Prostate gland (tissue), 2 donors: ENCODE measurements at regions not wholly inside any gene's neighbourhood (a gene's known extent, or its start where the extent isn't known, plus 50 kb on each side); places are given as distances from the start of the nearest gene placed in this dataset.

ENCODE experiments used
- DNase-seq: peaks from one replicate; pipeline ENCODE4 v3.0.0-alpha.2; 2019; ENCODE audit warnings: low spot score
- H3K27ac ChIP-seq, 2 donors: fragments of 200-600 bp; sonication (generic); 2 replicates each; pipeline ENCODE4 v1.5.1; 2017 to 2019
- H3K27me3 ChIP-seq: fragments of 200-600 bp; sonication (generic); replicated peaks from 2 replicates; pipeline ENCODE4 v1.5.1; 2019; ENCODE audit not compliant: insufficient read depth
- H3K36me3 ChIP-seq, 2 donors: fragments of 200-600 bp; sonication (generic); 1 replicate in 1 of 2; 2 replicates in 1 of 2; pipeline versions ENCODE4 v1.5.1 to v1.8.1; 2017 to 2019
- H3K4me1 ChIP-seq: fragments of 200-600 bp; sonication (generic); replicated peaks from 2 replicates; pipeline ENCODE4 v1.5.1; 2019
- H3K4me3 ChIP-seq, 2 donors: fragments of 200-600 bp; sonication (generic); 2 replicates each; pipeline ENCODE4 v1.5.1; 2017 to 2019
- H3K9me3 ChIP-seq: fragments of 200-600 bp; sonication (generic); 2 replicates; pipeline ENCODE4 v1.5.1; 2017
- POLR2A ChIP-seq: fragments of 450-650 bp; IDR thresholded peaks from one replicate; pipeline ENCODE4 v1.6.1; 2016; ENCODE audit warnings: antibody characterized with exemption, mild to moderate bottlenecking
- POLR2AphosphoS5 ChIP-seq: sonication (generic); formaldehyde crosslinking; IDR thresholded peaks from one replicate; pipeline ENCODE4 v1.6.1; 2017; ENCODE audit warnings: antibody characterized with exemption
- WGBS: methylation state at CpG from one replicate; pipeline ENCODE4 v1.1.5; 2018; 5-methylcytosine and 5-hydroxymethylcytosine counted together
- intact Hi-C: fragments of 100-400 bp; cut with DNase I; formaldehyde crosslinking; loops from one replicate; pipeline ENCODE4 v1.14.2; 2022
- TF ChIP-seq, protein P1 (sequence below), 4 experiments: fragments of 200-600 bp in 2 of 4; fragments of 450-650 bp in 2 of 4; sonication (generic) in 2 of 4; IDR thresholded peaks; 1 replicate in 3 of 4; 2 replicates in 1 of 4; pipeline ENCODE4 v1.5.1; 2016 to 2019; ENCODE audit warnings: antibody characterized with exemption in 4 of 4, mild to moderate bottlenecking in 2 of 4, moderate library complexity in 2 of 4

DNA sequence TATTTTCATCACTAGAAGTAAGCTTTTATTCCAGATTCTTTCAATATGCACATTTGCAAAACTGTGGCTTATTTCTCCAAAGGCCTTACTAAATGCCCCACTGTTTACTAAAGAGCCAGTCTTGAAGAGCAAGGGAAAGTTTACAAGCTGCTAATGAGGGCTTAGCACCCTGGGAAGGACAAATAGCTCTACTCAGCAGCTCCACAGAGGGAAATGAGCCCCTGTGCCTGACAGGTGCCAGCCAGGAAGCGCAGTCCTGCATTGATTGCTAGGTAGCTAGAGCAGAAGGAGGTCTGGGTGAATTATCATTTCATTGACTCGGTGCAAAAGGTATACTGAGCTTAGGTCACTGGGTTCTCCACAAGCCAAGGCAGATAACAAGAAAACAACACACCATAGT, 307.0 kb downstream of the SETD4 start:
- DNase-seq, result no peak
- intact Hi-C loops, result no loop called here
- WGBS, result 56% methylated on average over 2 of the region's 2 CpGs
- Histone ChIP-seq H3K27me3 (no peaks in the 10 kb centered on the region), H3K27ac (no peak overlapping the region), H3K9me3 (no peaks in the 10 kb centered on the region), H3K36me3 (no peaks in the 10 kb centered on the region), H3K4me1 (no peaks in the 10 kb centered on the region), H3K4me3 (no peak overlapping the region)
- TF ChIP-seq POLR2AphosphoS5 (no peak), POLR2A (no peak)
- TF ChIP-seq, protein P1, sequence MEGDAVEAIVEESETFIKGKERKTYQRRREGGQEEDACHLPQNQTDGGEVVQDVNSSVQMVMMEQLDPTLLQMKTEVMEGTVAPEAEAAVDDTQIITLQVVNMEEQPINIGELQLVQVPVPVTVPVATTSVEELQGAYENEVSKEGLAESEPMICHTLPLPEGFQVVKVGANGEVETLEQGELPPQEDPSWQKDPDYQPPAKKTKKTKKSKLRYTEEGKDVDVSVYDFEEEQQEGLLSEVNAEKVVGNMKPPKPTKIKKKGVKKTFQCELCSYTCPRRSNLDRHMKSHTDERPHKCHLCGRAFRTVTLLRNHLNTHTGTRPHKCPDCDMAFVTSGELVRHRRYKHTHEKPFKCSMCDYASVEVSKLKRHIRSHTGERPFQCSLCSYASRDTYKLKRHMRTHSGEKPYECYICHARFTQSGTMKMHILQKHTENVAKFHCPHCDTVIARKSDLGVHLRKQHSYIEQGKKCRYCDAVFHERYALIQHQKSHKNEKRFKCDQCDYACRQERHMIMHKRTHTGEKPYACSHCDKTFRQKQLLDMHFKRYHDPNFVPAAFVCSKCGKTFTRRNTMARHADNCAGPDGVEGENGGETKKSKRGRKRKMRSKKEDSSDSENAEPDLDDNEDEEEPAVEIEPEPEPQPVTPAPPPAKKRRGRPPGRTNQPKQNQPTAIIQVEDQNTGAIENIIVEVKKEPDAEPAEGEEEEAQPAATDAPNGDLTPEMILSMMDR (IDR thresholded peaks at IDR 0.05), result no peak

DNA sequence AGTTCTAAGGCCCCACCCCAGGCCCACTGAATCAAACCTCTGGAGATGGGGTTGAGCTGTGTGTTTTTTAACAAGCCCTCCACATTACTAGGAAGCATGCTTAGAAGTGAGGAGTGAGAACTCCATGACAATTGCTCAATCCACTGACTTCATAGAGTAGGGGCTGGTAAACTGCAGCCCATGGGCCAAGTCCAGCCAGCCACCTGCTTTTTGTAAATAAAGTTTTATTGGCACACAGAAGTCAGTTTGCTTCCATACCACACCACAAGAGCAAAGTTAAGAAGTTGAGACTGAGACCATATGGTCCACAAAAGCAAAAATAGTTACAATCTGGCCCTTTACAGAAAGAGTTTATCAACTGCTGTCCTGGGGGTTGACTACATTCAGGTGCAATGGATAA, 309.2 kb downstream of the SETD4 start:
- H3K36me3 ChIP-seq, result no peaks in the 10 kb centered on the region
- H3K4me3 ChIP-seq, result no peak overlapping the region
- TF ChIP-seq, protein P1 (IDR thresholded peaks at IDR 0.05), result no peak
- TF ChIP-seq POLR2AphosphoS5 (no peak), POLR2A (no peak)
- DNase-seq, result no peak
- H3K9me3 ChIP-seq, result no peaks in the 10 kb centered on the region
- no peak overlapping the region for H3K27ac ChIP-seq
- H3K4me1 ChIP-seq, result no peaks in the 10 kb centered on the region
- H3K27me3 ChIP-seq, result no peaks in the 10 kb centered on the region
- intact Hi-C loops, result no loop called here

DNA sequence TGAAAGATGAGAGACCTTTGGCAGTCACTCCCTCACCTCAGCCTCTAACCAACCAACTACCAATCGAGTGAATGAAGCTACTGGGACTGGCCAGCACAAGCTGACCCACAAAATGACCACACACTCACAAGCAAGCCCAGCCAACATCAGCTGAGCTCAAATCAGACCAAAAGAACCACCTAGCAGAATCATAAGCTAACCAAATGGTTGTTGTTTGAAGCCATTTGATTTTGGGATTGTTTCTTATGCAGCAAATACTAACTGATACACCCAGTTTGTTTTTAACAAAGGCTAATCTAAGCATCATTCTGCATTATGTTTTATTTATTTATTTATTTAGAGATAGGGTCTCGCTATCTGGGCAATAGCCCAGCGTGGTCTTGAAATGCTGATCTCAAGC, 310.4 kb downstream of the SETD4 start:
- intact Hi-C loops, result no loop called here
- no peak overlapping the region for H3K4me3 ChIP-seq
- no peak for DNase-seq
- H3K9me3 ChIP-seq, result no peaks in the 10 kb centered on the region
- no peaks in the 10 kb centered on the region for H3K36me3 ChIP-seq
- WGBS, result 85% methylated on average over 3 of the region's 3 CpGs
- no peaks in the 10 kb centered on the region for H3K4me1 ChIP-seq
- TF ChIP-seq, protein P1 (IDR thresholded peaks at IDR 0.05), result no peak
- TF ChIP-seq POLR2A (no peak), POLR2AphosphoS5 (no peak)
- H3K27ac ChIP-seq, result no peak overlapping the region
- no peaks in the 10 kb centered on the region for H3K27me3 ChIP-seq

DNA sequence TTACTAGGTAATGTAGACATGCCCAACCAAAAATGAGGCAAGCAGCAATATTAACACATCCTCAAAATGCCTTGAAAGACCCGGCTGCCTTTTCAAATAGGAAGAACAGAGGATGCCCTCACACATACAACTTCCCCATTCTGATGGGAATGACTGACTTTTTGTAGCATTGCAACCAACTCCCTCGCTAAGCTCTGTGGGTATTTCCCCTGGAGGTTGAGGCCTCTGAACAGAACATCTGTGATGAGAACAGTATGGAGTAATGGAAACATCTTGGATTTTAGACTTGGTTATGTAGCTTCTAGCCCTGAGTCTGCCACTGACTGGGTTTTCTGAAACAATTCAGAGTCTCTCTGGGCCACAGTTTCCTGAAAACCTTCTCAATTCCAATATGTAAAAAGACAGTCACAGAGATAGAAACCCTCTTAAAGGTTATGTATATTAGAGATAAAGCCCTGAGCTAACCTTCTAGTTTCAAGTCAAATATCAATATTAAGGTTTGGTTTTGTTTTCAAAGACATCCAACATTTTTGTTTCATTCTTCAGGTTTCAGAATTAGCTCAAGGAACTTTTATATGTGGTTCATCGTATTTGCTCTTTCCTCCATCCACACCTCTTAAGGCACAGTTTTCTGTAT, 311.5 kb downstream of the SETD4 start:
- Histone ChIP-seq H3K4me1 (no peaks in the 10 kb centered on the region), H3K27ac (no peak overlapping the region), H3K4me3 (no peak overlapping the region), H3K36me3 (no peaks in the 10 kb centered on the region), H3K9me3 (no peaks in the 10 kb centered on the region), H3K27me3 (no peaks in the 10 kb centered on the region)
- WGBS, result 85% methylated on average over 3 of the region's 3 CpGs
- intact Hi-C loops, result no loop called here
- DNase-seq, result no peak
- TF ChIP-seq, protein P1 (IDR thresholded peaks at IDR 0.05), result no peak
- no peak for TF ChIP-seq POLR2A
- no peak for TF ChIP-seq POLR2AphosphoS5

DNA sequence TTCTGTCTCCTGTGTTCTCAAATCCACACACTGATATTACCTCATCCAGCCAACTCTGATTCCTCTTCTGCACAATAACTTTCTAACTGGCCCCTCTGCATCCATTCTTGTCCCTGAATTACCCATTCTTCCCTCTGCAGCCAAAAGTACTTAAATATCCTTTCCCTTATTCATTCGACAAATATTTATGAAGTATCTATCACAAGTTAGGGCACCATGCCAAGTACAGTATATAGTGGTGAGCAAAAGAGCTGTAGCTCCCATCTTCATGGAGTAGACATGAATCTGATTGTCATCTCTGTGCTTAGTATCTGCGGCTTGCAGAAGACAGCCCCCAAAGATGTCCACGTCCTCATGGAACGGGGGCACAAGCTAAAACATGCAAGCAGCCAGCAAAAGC, 316.8 kb downstream of the SETD4 start:
- Histone ChIP-seq H3K4me1 (no peaks in the 10 kb centered on the region), H3K27ac (no peak overlapping the region), H3K27me3 (no peaks in the 10 kb centered on the region), H3K36me3 (no peaks in the 10 kb centered on the region), H3K4me3 (no peak overlapping the region), H3K9me3 (no peaks in the 10 kb centered on the region)
- TF ChIP-seq, protein P1 (IDR thresholded peaks at IDR 0.05), result no peak
- TF ChIP-seq POLR2A (no peak), POLR2AphosphoS5 (no peak)
- DNase-seq, result no peak
- intact Hi-C loops, result no loop called here
- WGBS, result 64% methylated on average over 4 of the region's 4 CpGs
